A673 (cell line): ENCODE measurements at regions not wholly inside any gene's neighbourhood (a gene's known extent, or its start where the extent isn't known, plus 50 kb on each side); places are given as distances from the start of the nearest gene placed in this dataset.
"Not testable (repeated sequence)": the region's sequence is repeated elsewhere in the genome, so short reads cannot be mapped to it uniquely, and the experiment has no call there.

Experiments used
- BruUV-seq: library from RNA; stranded (reverse); fragments of 400-500 nt; replicated peaks from 2 replicates; lab custom pipeline; 2021; lab: Mats Ljungman, UMichigan
- CTCF ChIA-PET: fragments of 300-600 bp; sonication (Branson Sonifier 250); formaldehyde crosslinking; loops from one replicate; lab custom pipeline; 2022; ENCODE audit warnings: antibody characterized with exemption; lab: Charles Lee
- POLR2A ChIA-PET: fragments of 300-600 bp; sonication (Branson Sonifier 250); formaldehyde crosslinking; loops from one replicate; lab custom pipeline; 2022; ENCODE audit warnings: antibody characterized with exemption; ENCODE audit not compliant: low non-redundant PET; lab: Charles Lee
- DNase-seq: peaks from one replicate; pipeline ENCODE4 v3.0.0-alpha.2; 2015; ENCODE audit warnings: low spot score
- H3K27ac ChIP-seq: fragments of 200-600 bp; sonication (generic); 2 replicates; pipeline ENCODE4 v1.5.1; 2016; ENCODE audit warnings: mixed run types, low read depth, mild to moderate bottlenecking, mixed read lengths, antibody characterized with exemption, low read length; ENCODE audit not compliant: poor library complexity, severe bottlenecking
- H3K27me3 ChIP-seq: fragments of 200-600 bp; sonication (generic); replicated peaks from 2 replicates; pipeline ENCODE4 v1.6.1; 2017; ENCODE audit warnings: mixed run types, low read depth, mild to moderate bottlenecking, mixed read lengths, antibody characterized with exemption, low read length; ENCODE audit not compliant: insufficient read depth, poor library complexity
- H3K36me3 ChIP-seq: fragments of 200-600 bp; sonication (generic); 2 replicates; pipeline ENCODE4 v1.6.1; 2016; ENCODE audit warnings: mixed run types, mild to moderate bottlenecking, mixed read lengths, antibody characterized with exemption, low read length; ENCODE audit not compliant: insufficient read depth, poor library complexity, severe bottlenecking
- H3K4me1 ChIP-seq: fragments of 200-600 bp; sonication (generic); 2 replicates; pipeline ENCODE4 v1.6.1; 2017; ENCODE audit warnings: mixed run types, mild to moderate bottlenecking, mixed read lengths, antibody characterized with exemption, low read length; ENCODE audit not compliant: insufficient read depth, poor library complexity, severe bottlenecking
- H3K4me3 ChIP-seq: fragments of 200-600 bp; sonication (generic); 2 replicates; pipeline ENCODE4 v1.5.1; 2016; ENCODE audit warnings: low read depth, mixed run types, mild to moderate bottlenecking, mixed read lengths, low read length; ENCODE audit not compliant: poor library complexity, severe bottlenecking
- H3K9me3 ChIP-seq: fragments of 200-600 bp; sonication (generic); 2 replicates; pipeline ENCODE4 v1.6.1; 2016; ENCODE audit warnings: mixed run types, low read depth, mild to moderate bottlenecking, mixed read lengths, antibody characterized with exemption, low read length; ENCODE audit not compliant: poor library complexity, severe bottlenecking
- EZH2 ChIP-seq: fragments of 200-600 bp; sonication (generic); IDR thresholded peaks from 2 replicates; pipeline ENCODE4 v1.6.1; 2017; ENCODE audit warnings: borderline replicate concordance, low read depth, mild to moderate bottlenecking, mixed read lengths, antibody characterized with exemption, low read length; ENCODE audit not compliant: poor library complexity, severe bottlenecking
- intact Hi-C: fragments of 100-400 bp; cut with micrococcal nuclease; formaldehyde crosslinking; loops from one replicate; pipeline ENCODE4 v1.10.0; 2022; ENCODE audit not compliant: unreplicated experiment
- TF ChIP-seq, protein P1 (sequence below): fragments of 300-800, 200-600 bp; sonication (generic); conservative IDR thresholded peaks from 2 replicates; pipeline ENCODE4 v1.5.1; 2017; ENCODE audit warnings: low read depth, mild to moderate bottlenecking, antibody characterized with exemption, low read length, moderate library complexity, mixed read lengths

DNA sequence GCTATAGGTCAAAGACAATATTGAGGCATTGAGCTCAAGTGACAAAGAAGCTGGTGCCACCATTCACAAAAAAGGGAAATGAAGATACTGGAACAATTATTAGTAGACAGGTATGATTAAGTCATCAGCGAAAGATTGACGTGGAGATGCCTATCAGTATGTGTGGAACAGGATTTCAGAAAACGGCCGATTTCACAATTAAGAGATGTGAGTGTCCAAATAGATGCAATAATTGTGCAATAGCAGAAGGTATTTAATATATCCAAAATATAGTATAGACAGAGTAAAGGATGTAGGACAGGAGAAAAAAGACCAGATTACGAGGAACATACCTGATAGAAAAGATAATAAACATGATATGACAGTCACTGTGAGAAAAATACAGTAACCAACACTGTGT is 433.1 kb downstream of the C12orf50 start:
- H3K4me3 ChIP-seq, result no peak overlapping the region
- no peaks in the 10 kb centered on the region for H3K27me3 ChIP-seq
- BruUV-seq, result no TSS peak
- CTCF ChIA-PET, result no interaction called here
- TF ChIP-seq EZH2, result no peak
- TF ChIP-seq, protein P1, sequence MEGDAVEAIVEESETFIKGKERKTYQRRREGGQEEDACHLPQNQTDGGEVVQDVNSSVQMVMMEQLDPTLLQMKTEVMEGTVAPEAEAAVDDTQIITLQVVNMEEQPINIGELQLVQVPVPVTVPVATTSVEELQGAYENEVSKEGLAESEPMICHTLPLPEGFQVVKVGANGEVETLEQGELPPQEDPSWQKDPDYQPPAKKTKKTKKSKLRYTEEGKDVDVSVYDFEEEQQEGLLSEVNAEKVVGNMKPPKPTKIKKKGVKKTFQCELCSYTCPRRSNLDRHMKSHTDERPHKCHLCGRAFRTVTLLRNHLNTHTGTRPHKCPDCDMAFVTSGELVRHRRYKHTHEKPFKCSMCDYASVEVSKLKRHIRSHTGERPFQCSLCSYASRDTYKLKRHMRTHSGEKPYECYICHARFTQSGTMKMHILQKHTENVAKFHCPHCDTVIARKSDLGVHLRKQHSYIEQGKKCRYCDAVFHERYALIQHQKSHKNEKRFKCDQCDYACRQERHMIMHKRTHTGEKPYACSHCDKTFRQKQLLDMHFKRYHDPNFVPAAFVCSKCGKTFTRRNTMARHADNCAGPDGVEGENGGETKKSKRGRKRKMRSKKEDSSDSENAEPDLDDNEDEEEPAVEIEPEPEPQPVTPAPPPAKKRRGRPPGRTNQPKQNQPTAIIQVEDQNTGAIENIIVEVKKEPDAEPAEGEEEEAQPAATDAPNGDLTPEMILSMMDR, result no peak
- no peak for DNase-seq
- intact Hi-C loops, result no loop called here
- no peaks in the 10 kb centered on the region for H3K36me3 ChIP-seq
- H3K4me1 ChIP-seq, result no peaks in the 10 kb centered on the region
- POLR2A ChIA-PET, result no interaction called here
- no peak overlapping the region for H3K27ac ChIP-seq
- no peaks in the 10 kb centered on the region for H3K9me3 ChIP-seq

DNA sequence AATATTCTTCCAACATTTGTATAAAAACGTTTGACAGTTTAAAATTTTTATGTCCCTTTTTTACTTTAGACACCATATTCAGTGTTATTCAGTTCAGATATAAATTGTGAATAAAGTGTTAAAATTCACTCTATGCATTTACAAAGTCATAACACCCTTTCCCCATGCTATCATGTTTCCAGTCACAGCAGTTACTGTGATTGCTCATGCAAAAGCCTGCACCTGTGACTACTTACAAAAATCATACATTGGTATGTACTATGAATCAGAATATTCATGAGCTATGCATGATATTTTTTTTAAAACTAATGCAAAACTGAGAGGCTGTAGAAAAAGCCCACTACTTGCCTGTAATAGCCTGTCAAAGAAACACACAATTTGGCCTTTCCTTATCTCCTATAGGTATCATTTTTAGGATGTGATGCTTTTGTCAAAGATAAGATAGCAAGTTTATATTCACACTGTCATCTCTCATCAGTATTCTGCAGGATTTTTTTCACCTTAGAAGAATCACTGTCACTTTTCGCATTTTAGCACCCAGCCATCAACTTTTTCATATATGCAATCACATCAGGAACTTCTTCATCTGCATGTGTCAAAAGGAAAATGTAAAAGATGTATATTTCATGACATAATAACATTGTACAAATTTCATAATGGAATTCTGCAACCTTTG is 443.2 kb downstream of the C12orf50 start:
- BruUV-seq, result no TSS peak
- CTCF ChIA-PET, result no interaction called here
- H3K9me3 ChIP-seq, result no peaks in the 10 kb centered on the region
- H3K36me3 ChIP-seq, result no peaks in the 10 kb centered on the region
- no peaks in the 10 kb centered on the region for H3K4me1 ChIP-seq
- H3K4me3 ChIP-seq, result no peak overlapping the region
- DNase-seq, result no peak
- no peaks in the 10 kb centered on the region for H3K27me3 ChIP-seq
- TF ChIP-seq, protein P1, result no peak
- no peak for TF ChIP-seq EZH2
- no peak overlapping the region for H3K27ac ChIP-seq
- POLR2A ChIA-PET, result no interaction called here
- intact Hi-C loops, result no loop called here

- DNase-seq, H3K4me3 ChIP-seq, H3K27me3 ChIP-seq, H3K36me3 ChIP-seq, CTCF ChIA-PET, POLR2A ChIA-PET, H3K9me3 ChIP-seq, H3K27ac ChIP-seq, intact Hi-C loops, H3K4me1 ChIP-seq, BruUV-seq: not testable (repeated sequence)
Measured at GRCh38 chr12:87579091-87579490, 450.1 kb downstream of the C12orf50 start.

GRCh38 chr12:87575906-87576305 is 453.3 kb downstream of the C12orf50 start:
- no peak overlapping the region for H3K27ac ChIP-seq
- H3K4me3 ChIP-seq, result no peak overlapping the region
- H3K36me3 ChIP-seq, result no peaks in the 10 kb centered on the region
- BruUV-seq, result no TSS peak
- H3K4me1 ChIP-seq, result no peaks in the 10 kb centered on the region
- intact Hi-C loops, result no loop called here
- POLR2A ChIA-PET, result no interaction called here
- CTCF ChIA-PET, result no interaction called here
- TF ChIP-seq, protein P1, result no peak
- TF ChIP-seq EZH2, result no peak
- H3K27me3 ChIP-seq, result no peaks in the 10 kb centered on the region
- H3K9me3 ChIP-seq, result no peaks in the 10 kb centered on the region
- no peak for DNase-seq

DNA sequence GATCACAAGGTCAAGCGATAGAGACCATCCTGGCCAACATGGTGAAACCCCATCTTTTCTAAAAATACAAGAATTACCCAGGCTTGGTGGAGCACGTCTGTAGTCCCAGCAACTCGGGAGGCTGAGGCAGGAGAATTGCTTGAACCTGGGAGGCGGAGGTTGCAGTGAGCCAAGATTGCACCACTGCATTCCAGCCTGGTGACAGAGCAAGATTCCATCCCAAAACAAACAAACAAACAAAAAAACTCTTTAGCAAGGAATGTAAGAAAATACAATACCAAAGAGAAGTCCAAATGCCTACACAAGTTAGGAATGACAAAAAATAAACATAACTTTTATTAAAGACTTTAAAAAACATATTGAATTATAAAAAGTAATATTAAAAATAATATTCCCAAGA is 462.3 kb downstream of the C12orf50 start:
- H3K36me3 ChIP-seq, BruUV-seq, intact Hi-C loops, H3K4me1 ChIP-seq, H3K27me3 ChIP-seq, H3K9me3 ChIP-seq, H3K27ac ChIP-seq, H3K4me3 ChIP-seq, POLR2A ChIA-PET, CTCF ChIA-PET, DNase-seq: not testable (repeated sequence)
